ENCODE measurements at regions not wholly inside any gene's neighbourhood (a gene's known extent, or its start where the extent isn't known, plus 50 kb on each side); places are given as distances from the start of the nearest gene placed in this dataset.

- DNase-seq = no peak
These were observed 96.4 kb upstream of the ELL2 start for GRCh38 chr5:96058084-96058483.

GRCh38 chr5:96054311-96055030 lies 92.8 kb upstream of the ELL2 start:
- DNase-seq = no peak

GRCh38 chr5:96053063-96053735 lies 91.5 kb upstream of the ELL2 start:
- no peak for DNase-seq

DNA sequence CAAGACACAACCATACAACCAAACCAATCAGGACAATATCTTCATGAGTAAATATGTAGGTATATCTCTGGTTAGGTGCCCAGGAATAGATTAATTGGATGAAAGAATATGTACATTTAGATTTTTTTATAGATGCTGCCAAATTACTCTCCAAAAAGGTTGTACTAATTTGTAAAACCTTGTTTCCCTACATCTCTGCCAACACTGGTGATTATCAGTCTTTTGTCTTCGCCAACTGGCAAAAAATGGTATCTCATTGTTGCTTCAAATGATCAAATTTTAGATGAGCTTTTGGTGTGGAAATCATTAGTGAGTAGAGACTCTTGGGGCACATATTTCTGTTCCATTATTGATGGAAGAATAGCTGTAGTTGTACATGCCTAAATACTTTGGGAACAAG lies 90.7 kb upstream of the ELL2 start:
- no peak for DNase-seq

DNA sequence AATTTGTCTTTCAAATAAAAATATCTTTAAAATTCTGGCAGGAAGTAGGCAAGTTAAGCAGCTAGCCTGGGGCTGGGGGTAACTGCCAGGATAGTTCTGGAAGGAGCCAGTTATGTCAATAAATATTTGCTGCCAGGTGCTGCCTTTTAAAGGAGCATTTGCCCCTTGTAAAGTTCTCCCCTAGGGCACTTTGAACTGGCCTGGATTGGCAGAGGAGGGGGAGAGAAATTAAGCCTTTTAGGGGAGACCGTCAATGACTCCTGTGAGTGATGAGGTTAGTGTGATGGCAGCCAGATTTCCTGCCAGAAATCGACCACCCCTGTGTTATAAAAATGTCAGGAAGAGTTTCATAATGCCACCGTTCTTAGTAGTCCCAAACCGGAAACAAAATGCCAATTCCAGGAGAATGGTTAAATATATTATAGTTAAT lies 89.8 kb upstream of the ELL2 start:
- DNase-seq = no peak

- no peak for DNase-seq
These were observed 88.7 kb upstream of the ELL2 start for GRCh38 chr5:96050273-96050880.

DNA sequence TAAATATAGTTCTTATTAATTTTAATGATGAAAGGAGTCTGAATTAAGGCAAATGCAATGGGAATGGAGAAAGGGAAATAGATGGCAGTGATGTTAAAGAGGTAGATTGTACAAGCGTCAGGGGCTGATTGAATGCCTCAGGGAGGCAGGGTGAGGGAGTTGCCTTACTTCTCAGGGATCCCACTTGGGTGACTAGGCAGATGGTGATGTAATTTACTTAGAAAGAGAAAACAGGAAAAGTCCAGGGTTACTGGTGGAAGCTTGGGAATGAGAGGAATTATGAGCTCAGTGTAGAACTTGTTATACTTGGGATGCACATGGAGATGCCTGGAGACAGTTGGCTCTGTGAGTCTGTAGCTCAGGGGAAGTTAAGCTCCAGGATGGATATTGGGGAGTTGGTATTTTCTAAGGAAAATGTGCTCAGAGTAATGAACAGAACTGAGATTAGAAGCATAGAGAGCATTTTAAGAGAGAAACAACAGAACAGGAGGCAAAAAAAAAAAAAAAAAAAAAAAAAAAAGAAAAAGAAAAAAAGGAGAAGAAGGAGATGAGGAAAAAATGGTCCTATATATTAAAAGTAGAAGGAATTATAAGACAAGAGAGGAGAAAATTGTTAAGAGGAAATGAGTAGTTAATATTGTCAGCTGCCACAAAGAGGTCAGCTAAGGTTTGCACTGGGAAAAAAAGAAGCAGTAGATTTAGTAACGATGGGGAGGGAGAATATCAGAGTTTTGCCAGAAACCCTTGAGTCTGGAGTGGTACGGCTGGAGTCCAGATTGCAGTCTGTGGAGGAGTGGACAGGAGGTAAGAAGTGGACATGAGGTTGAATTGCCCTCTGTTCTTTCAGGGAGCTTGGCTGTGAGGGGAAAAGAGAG lies 88.0 kb upstream of the ELL2 start:
- no peak for DNase-seq

DNA sequence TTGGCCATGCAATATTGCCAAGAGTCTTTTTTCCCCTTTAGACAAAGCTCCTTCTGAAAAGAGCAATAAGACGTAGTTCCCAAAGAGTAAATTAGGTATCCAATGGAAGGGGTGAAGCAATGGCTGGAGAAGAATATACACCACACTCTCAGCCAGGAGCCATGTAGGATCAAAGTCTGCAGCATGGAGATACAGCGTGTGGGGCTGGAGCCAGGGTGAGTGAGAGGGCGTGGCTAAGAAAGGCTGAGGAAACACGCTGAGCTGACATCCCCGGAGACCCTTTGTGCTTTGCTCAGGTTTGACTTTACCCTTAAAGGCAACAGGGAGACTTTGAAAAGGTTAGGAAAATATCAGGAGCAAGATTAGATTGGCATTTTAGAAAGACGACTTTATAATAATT lies 87.1 kb upstream of the ELL2 start:
- no peak for DNase-seq

DNA sequence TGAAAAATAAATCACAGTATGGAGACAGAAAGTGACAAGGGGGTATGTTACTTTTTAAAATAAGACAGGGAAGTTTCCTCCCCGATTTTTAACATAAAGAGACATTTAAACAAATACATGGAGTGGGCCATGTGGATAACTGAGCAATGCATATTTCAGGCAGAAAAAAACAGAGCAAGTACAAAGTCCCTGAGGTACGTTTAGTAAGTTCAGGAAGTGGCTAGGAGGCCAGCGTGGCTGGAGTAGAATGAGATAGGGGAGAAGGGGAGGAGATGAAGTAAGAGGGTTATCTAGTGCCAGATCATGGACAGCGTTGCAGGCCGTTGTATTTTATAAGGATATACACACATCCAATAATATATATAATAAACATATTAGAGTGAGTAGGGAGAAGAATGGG lies 84.2 kb upstream of the ELL2 start:
- no peak for DNase-seq

- DNase-seq = no peak
These were observed 81.8 kb upstream of the ELL2 start for GRCh38 chr5:96043446-96043845.

GRCh38 chr5:96037128-96037527 lies 75.5 kb upstream of the ELL2 start:
- no peak for DNase-seq

DNA sequence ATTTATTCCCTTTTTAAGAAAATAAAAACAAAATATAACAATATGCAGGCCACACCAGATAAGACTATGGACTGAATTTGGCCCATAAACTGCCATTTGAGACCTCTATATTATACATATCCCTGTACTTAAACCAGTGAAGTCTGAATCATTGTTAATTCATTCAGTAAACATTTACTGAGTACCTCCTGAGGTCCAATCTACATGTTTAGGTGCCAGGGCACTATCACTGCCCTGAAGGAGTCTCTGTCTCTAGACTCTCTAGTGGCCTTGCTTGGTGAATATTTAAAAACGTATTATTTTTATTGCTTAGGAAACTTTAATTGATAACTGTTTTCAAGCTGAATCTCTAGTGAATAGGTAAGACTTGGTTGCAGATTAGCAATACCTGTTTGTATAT lies 74.7 kb upstream of the ELL2 start:
- no peak for DNase-seq

DNA sequence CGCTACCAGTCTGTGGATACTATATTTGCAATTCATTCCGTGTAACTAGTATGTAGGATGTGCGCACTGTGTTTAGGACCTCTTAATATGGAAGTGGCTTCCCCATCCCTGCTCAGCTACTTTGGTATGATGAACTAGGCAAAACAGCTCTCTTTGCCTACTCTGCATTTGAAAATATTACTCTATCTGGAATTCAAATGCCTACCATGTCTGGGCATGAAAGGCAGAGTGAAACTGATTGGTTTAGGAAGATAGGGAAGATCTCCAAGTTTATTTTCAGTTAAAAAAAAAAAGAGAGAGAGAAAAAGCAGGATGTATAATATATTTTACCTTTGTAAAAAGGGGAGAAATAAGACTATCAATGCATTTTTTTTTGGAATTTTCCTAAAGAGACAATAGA lies 74.1 kb upstream of the ELL2 start:
- no peak for DNase-seq

DNA sequence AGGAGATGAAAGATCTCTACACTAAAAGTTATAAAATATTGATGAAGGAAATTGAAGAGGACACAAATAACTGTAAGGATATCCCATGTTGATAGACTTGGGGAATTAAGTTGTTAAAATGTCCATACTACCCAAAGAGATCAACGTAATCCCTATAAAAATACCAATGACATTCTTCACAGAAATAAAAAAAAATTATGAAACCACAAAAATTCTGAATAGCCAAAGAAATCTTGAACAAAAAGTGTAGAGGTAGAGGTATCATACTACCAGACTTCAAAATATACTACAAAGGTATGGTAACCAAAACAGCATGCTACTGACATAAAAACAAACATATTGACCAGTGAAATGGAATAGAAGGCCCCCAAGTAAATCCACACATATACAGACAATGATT lies 71.5 kb upstream of the ELL2 start:
- DNase-seq = no peak

DNA sequence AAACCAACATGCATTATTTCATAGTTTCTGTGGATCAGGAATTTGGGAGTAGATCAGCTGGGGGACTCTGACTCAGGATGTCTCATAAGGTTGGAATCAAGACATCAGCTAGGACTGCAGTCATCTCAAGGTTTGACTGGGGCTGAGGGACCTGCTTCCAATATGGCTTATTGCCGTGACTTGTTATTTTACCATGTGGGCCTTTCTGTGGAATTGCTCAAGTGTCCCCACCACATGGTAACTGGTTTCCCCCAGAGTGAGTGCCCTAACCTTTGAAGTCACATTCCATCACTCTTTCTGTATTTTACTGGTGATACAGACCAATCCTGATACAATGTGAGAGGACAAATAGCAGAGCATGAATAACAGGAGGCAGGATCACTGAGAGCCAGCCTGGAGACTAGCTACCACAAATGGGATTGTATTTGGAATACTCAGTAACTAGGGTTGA lies 70.2 kb upstream of the ELL2 start:
- DNase-seq = no peak

DNA sequence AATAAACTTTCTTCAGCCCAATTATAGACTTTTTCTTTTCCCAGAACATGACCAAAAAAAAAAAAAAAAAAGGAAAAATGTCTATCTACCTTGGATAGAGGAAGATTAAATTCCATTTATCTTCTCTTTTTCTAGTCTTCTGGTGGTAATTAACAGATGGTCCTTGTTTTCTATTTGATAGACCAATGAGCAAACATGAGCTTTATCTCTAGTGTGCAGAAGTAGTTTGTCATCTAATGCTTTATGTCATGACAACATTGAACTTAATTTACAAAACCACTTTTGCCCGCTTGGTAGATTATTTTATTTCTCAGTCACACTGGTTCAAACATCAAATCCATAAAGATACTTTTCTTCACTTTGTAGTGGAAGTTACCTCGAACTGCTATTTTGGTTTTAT lies 69.5 kb upstream of the ELL2 start:
- DNase-seq = no peak

- DNase-seq = no peak
These were observed 64.9 kb upstream of the ELL2 start for GRCh38 chr5:96026406-96027041.

GRCh38 chr5:96024683-96025475 lies 63.2 kb upstream of the ELL2 start:
- no peak for DNase-seq

GRCh38 chr5:96023518-96023917 lies 61.9 kb upstream of the ELL2 start:
- DNase-seq = no peak

DNA sequence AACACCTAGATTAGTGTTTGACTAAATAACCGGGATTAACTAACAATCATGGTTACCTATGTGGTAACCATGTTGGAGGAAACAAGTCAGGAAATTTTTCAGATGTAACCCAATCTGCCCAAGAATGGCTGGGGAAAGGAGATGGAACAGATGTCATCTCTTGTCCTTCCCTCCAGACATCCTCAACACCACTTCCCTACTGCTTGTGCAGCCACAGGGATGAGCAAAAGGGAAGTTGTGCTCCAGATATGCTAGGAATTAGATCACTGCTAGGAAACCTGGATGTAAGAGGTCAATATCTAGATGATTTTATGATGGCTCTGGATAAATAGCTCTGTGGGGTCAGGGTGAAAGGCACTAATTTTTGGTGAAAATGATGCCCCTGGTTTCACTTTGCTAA lies 61.3 kb upstream of the ELL2 start:
- no peak for DNase-seq

DNA sequence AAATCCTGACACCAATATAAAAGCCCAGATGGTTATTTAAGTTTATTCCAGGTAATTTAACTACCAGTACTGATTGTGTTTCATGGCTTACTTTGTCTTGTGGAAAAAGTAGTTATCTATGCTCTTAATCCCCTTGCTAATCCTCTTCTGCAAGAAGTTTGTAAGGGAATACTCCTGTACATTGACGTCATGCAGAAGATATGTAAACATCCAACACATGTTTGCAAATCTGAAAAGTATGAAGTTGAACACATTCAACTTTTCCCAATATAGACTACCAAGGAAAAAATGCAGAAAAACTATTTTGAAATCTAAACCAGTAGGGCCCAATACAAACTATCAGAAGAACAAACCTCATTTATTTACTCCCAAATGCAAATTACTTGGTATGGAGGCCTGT lies 56.3 kb upstream of the ELL2 start:
- DNase-seq = no peak

- DNase-seq = no peak
These were observed 54.6 kb upstream of the ELL2 start for GRCh38 chr5:96016216-96016615.
